Inflammatory macrophage (primary cell): ENCODE measurements at regions not wholly inside any gene's neighbourhood (a gene's known extent, or its start where the extent isn't known, plus 50 kb on each side); places are given as distances from the start of the nearest gene placed in this dataset.
"Not testable (repeated sequence)": the region's sequence is repeated elsewhere in the genome, so short reads cannot be mapped to it uniquely, and the experiment has no call there.

Source experiments
- DNase-seq, 2 donors: peaks; one replicate each; pipeline ENCODE4 v3.0.0-alpha.2; 2020 to 2022

DNA sequence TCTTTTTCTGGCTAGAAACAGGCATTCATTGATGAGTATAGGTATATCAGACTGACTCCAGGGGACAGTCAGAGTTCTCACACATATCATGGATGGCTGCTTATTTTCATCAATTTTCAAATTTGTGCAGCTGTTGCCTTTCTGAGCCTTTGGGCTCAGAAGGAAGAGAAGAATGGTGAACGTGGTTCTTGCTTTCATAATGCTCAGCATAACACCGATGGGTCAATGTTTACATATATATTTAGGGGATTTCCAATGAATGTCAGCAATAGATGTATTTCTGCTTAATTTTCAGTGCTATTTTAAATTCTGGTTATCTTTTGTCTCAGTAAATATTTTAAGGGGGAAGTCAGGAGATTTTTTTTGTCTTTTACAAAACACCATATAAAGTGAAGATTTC, 581.4 kb upstream of the DPPA4 start:
- DNase-seq, result no peak

DNA sequence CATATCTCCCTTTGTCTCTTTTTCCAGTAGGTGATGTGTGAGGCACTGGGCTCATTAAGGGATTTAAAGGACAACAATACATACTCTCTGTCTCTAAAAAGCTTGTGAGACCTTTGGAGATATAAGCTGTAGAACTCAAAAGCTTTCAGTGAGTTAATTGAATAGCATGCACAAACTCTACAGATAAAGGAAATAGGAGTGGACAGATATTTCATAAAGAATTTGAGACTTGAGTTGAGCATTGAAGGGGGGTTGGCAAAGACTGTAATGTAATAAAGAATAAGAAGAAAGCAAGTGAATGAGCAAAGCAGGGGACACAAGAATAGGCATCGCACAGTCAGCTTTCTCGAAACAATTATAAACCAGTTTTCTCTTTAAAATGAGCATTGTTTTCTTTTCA, 583.4 kb upstream of the DPPA4 start:
- no peak for DNase-seq

DNA sequence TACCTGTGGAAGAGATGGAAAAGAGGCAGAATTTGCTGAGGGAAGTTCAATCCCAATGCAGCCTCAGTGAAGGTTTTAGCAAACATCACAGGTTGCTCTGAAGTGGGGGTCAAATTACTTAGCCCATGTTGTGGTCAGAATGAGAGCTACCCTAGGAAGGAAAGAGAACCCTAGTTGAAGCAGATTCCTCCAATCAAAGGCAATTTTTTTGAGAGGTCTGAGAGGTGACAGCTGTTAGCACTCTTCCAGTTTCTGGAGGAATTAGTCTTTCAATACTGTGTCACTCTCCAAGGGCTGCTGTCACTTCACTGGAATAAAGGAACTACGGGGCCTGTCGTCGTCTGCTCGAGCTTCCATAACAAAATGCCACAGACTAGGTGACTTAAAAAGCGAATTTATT, 584.2 kb upstream of the DPPA4 start:
- no peak for DNase-seq

DNA sequence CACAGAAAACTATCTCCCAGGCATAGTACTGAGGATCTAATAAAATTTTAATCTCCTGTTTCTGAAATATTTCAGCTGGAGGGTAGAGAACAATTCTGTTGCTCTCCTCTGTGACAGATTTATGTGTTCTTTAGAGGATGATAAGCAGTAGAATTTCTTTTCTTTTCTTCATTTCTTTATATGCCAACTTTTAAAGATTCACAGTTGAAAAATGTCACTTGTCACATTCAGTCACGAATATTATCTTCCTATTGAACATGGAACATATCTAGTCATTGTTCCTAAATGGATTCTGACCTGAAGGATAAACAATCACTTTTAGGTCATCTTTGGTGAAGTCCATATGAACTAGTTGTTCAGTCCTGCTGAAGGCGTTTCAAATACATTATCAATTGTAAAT, 585.5 kb upstream of the DPPA4 start:
- no peak for DNase-seq

DNA sequence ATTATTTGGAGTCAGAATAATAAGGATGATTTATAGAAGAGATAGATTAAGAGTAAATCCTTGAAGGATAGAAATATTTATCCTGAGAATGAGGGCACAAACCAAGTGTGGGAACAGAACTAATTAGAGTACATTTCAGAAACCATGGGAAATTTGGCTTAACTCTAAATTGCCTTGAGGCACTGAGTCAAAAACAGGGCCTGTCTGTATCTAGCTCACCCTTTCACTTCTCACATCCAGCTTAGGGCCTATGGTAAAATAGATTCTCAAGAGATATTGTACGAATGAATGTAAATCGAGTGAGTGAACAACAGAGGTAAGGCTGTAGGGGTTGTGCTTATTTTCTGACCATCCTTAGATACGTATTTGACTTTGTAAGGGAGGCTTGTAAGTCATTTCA, 586.1 kb upstream of the DPPA4 start:
- DNase-seq, result no peak

DNA sequence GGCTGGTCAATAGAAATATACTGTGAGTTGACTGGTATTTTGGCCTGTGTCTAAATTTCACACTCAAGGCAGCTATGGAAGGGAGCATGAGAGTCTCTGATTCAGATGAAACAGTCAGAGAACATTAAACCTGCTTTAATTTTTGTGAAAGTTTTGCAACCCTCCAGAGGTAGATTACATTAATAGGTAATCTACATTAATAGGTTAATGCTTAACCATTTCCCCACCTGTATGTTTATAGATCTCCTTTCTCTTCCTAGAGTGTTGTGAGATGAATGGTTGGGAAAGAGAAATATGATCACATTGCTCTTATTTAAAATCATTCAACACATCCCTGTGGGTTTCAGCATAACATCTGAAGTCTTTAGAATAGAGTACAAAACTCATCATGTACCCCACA, 586.9 kb upstream of the DPPA4 start:
- no peak for DNase-seq

DNA sequence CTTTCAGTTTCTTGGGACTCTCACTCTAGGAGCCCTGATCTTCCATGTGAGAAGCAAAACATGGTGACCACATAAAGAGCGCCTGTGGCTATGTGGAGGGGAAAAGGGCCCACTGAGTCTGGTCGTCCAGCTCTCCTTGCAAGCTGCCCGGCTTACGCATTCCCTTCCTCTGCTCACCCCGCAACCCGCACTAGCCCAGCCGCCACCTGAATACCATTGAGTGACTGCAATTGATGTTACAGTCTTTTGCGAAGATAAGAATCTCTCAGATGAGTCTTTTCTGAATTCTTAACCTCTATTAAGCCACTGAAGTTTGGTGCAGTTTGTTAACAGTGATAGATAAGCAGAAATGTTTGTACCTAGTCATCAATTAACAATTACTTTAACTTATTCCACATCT, 589.0 kb upstream of the DPPA4 start:
- DNase-seq, result no peak

DNA sequence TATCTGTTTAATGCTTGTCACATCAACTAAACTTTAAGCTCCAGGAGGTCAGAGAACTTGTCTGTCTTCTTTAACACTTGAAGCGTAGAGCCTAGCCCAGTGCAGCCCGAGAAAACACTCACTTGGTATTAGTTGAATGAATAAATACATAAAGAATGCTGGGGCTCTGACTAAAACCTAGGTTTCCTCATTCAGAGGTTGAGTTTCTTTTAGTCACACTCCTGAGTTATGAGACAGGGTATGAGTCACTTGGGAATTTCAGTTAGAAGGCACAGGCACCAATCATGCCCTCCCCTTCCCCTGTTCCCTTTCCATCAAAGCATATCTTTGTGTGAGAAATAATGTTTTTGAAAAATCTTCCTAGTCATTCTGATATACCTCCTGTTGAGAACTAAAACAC, 589.8 kb upstream of the DPPA4 start:
- DNase-seq, result no peak

DNA sequence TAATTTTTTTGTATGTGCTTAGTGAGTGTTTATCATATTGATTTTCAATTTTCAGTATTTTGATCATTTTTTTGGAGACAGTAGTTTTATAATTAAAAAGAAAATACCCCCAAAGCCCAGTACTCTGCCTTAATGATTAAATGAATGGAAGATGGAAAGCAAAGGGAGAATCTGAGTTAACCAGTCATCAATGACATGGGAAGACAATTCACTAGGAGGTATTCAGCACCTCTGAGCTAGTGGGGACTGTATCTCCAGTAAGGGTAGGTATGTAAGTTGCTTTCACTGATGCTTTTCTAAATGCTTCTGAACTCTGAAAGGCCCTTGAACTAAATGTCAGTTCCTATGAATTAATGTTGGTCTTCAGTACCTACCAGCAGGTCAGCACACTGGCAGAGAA, 590.4 kb upstream of the DPPA4 start:
- no peak for DNase-seq

DNA sequence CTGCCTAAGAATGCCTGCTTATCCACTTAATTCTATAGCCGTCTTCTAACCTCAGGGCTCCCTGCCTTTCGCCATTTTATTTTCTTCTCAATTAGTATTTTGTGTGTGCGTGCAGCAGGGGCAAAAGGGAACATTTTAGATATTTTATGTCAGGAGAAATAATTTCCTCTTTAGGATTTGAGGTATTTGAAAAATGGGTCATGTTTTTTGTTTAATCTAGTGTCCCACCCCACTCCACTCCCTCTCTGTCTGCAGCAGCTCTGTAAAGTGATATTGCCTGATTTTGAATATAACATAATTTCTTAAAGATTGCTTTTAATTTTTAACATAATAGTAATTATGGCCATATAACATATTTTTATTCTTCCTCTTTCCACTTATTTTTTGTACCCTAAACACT, 593.2 kb upstream of the DPPA4 start:
- DNase-seq, result no peak

DNA sequence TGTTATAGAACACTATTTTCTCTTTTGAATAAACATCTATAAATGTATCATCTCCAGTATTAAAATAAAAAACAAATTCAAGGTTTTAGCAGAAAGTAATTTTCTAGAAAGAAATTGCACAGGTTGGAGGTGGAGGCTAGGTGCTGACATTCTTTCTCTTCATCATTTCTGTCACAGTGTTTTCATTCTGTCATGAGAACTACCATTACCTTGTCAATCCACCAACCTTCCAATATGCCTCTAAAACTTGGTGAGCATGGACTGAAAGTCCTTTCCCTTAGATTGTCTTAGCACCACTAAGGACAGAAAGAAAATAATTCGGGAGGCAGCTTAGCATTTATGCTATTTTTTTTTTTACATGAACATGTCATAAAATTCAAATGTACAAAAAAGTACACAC, 596.2 kb upstream of the DPPA4 start:
- DNase-seq, result no peak

DNA sequence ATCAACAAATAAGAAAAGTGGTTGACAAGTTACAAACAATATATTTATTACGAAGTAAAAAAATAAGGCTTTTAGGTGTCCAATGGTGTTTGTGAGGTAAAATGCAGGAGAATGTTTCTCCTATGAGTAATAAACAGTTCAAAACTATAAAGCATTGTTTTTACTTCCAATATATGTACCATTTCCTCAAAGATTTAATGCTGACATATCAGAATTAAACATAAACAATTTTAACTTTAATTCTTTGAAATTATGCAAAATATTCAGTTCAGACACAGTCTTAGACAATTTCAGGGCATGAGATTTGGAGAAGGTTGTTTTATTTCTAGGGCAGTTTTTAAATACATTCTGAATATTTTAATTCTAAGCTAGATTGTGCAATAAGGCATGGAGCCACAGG, 602.5 kb upstream of the DPPA4 start:
- DNase-seq, result no peak

DNA sequence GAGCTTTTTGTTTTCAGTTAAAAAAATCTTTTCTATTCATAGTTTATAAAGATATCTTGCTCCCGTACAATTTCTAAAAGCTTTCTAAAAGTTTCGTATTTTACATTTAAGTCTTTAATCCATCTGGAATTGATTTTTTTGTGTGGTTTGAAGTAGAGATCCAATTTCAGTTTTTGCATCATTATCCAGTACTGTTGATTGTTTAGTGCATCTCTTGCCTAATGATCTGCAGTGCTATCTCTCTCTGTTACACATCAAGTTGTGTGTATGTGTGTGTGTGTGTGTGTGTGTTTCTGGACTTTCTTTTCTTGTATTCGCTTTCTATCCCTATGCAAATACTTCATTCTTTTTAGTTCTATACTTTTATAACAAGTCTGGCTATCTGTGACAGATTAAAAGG, 605.8 kb upstream of the DPPA4 start:
- no peak for DNase-seq

DNA sequence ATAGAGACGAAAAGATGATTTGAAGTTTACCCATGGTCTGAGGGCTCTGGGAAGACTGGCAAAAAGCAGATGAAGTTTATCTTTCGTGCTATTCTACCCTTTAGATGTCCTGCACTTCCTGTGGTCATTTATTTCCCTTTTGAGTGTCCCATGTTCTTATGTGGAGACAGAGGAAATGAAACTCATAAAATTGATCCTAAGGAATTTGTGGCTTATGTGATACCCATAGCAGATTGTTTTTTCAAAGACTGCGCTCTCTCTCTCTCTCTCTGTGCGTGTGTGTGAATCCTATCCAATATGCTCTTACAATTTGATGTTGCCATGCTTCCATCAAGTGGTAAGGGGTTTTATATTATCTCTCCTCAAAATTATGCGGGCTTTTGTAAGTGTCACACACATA, 607.5 kb upstream of the DPPA4 start:
- DNase-seq, result no peak

DNA sequence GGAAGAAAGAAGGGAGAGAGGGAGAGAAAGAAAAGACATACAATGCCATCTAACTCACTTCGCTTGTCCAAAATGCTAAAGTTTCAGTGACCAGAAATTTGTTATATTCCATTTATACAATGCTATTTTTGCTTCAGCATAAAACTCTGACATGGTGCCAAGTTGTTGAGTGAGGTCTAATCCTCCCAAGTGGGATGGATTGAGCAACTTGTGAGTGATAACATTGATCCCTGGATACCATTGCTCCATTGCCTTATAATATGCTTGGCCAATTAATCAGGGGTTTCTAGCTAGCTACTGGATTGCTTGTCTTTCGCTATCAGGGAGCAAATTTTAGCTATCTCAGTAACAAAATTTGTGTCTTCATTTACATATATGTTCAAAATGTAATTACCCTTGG, 615.6 kb upstream of the DPPA4 start:
- DNase-seq, result no peak

DNA sequence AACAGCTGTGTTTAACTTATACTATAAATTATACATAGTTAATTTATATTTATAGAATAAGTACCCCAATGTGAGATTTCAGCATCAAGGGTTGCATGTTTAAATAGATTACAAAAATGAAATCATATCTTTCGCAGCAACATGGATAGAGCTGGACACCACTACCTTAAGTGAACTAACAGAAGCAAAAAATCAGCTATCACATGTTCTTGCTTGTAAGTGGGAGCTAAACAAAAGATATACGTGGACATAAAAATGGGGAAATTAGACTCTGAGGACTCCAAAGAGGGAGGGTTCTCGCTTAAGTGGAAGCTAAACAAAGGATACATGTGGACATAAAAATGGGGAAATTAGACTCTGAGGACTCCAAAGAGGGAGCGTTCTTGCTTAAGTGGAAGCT, 626.5 kb upstream of the DPPA4 start:
- DNase-seq, result no peak

DNA sequence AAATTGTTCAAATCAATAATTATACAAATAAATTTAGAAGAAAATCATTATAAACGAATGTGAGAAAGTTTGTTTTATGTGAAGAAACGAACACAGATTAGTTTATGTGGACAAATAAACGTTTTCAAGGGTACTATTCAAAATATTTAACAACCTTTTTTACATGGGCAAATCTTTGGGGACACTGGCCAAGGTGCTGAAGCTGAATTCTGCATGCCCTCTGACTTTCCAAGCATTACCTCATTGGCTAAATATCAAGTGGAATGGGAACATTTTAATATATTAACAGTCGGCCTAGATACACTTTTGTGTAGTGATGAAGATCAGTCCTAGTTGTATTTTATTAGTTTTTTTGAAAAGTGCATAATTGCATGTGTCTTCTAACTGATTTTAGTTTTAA, 636.4 kb upstream of the DPPA4 start:
- DNase-seq, result no peak

DNA sequence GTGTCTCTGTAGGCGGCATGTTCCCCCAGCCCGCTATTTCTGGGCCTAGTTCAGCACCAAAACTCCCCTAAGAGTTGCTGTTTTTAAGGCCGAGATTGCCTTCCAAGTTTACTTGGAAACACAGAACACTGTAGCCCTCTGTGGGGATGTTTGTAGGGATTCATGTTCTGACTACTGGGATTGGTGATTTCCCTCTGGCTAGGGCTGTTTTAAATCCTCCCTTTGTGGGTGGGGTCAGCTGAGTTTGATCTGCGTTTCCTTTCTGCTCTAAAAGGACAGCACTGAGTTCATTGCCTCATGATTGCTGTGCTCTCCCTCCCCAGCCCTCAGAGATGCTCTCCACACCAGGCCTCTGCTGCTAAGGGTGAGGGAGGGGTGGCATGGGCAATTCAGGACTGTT, 640.6 kb upstream of the DPPA4 start:
- no peak for DNase-seq

DNA sequence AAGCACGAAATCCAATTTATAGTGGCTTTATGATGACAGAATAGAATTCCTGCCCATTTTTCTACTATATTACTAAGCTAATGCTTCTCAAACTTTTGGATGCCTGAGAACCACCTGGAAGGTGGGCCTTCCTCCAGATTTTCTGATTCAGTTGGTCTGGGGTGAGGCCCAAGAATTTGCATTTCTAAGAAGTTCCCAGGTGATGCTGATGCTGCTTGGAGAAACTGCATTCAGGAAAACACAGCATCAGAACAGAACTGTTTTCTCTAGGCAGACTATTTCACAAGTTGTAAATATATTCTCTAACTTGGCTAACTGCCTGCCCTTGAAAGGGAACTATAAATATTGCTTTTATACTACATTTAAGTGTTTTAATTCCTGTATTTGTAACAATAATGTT, 644.9 kb upstream of the DPPA4 start:
- DNase-seq, result no peak

DNA sequence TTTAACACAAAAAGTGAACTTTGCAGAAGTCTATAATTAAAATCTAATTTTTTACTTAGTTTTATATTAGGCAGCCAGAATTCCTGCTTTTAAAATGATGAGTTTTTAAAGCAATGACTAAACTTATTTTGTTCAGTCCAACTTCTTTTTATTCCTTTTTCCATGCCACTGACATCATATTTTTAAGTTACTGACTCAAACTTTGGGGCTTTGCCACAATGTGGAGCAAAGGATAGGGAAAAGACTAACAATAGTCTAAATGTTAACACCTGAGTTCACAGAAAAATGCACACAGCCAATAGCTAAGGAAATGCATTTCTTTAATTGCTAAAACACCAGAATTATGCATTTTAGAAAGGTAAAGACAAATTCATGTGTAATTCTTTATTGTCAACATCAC, 647.6 kb upstream of the DPPA4 start:
- no peak for DNase-seq

DNA sequence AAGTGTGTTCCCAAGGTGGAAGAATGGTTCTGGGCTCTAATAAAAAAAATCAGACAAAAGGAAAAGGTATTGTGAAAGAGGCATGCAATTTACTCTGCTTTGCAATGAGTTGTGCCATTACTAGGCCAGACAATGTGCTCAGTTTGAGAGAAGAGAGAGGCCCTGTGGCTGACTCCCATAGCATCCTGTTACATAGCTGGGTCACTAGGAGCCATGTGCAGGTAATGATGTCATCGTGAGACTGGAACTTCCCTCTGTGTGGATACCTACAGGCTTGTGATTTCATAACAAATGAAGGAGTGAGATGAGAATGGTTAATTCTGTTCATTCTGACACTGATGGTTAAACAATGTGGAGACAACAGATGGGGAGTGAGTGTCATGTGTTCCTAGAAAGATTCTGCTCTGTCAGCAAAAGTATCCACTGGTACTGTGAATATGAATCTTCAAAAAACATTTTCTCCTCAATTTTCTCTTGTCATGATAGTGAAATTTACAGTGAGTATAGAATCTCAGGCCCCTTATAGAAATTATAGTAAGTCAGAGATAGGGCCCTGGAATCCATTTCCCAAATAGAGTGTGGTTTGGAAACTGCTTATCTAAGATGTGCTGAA, 648.7 kb upstream of the DPPA4 start:
- DNase-seq, result no peak

DNA sequence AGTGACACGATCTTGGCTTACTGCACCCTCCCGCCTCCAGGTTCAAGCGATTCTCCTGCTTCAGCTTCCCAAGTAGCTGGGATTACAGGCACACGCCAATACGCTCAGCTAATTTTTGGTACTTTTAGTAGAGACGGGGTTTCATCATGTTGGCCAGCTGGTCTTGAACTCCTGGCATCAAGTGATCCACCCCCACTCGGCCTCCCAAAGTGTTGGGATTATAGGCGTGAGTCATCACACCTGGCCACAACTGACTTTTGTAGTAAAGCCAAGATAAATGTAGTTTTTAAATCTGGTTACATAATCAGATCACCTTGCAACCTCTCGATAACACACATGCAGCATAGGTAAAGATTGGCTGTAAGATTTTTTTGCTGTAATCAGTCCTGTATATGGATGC, 657.5 kb upstream of the DPPA4 start:
- no peak for DNase-seq

DNA sequence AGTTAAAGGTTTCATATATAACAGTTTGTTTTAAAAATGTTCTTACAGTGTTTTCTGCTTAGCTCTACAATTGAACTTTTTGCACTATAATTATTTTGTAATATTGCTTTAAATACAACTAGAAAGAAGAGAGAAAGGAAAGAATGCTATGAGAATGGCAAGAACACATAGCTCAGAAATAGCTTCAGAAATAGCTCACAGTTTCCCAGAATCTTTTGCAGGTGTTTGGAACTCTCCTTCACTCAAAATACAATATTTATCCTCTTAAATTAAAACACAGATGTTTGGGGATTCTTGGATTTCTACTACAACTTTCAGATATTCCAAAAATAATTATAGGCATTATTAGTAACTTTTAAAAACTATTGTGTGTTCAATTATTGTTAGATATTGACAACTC, 658.0 kb upstream of the DPPA4 start:
- no peak for DNase-seq

DNA sequence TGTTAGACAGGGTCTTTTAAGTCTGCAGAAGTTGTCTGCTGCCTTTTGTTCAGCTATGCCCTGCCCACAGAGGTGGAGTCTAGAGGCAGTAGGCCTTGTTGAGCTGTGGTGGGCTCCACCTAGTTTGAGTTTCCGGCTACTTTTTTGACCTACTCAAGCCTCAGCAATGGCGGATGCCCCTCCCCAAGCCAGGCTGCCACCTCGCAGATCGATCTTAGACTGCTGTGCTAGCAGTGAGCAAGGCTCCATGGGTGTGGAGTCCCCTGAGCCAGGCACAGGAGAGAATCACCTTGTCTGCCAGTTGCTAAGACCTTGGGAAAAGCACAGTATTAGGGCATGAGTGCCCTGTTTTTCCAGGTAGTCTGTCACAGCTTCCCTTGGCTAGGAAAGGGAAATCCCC, 664.6 kb upstream of the DPPA4 start:
- not testable (repeated sequence) for DNase-seq

DNA sequence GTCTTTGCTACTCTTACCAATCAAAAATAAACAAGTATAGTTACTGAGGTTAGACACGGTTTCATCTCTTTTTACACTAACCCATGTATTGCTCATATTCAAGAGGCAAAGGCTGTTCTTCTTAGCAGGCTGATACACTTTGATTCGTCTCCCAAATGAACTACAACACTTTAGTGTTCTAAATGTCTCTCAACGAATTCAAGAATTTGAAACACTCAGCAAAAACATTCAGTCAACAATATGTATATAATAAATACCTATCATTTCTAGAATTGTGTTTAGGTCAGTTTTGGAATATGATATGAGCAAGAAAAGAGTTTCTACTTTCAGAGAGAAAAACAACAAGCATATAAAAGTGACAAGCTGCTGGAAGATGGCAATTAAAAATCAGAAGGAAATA, 669.6 kb upstream of the DPPA4 start:
- no peak for DNase-seq
